ENCODE measurements at regions not wholly inside any gene's neighbourhood (a gene's known extent, or its start where the extent isn't known, plus 50 kb on each side); places are given as distances from the start of the nearest gene placed in this dataset.

DNA sequence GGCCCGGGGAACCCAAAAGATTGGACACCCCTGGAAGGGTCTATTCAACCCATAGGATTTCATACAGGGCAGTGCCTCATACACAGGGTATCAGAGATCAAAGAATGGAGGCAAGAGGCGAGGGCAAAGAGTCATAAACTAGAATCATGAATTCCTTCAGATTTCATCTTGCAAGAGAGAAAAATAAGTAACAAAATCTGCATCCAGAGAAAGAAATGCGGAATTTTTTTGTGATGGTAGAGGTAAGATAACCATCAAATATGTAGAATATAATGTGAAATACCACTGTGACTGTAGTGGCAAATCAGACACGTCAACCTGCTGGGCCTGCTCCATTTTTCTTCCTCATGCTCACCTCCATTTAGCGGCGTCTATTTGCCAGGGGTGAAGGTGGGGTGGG, 143.6 kb downstream of the SNX18 start:
- TF ChIP-seq CTCF (IDR thresholded peaks at IDR 0.05; ENCODE audit: low read depth, low read length) = no peak
- TF ChIP-seq EZH2phosphoT487 (IDR thresholded peaks at IDR 0.05; ENCODE audit: low read depth) = no peak

Measured in OCI-LY3 (cell line).